Ishikawa (cell line): ENCODE measurements at regions not wholly inside any gene's neighbourhood (a gene's known extent, or its start where the extent isn't known, plus 50 kb on each side); places are given as distances from the start of the nearest gene placed in this dataset.

Experiments
- CEBPB ChIP-seq: IDR thresholded peaks from 2 replicates; pipeline ENCODE4 v1.6.1; 2012
- CREB1 ChIP-seq: IDR thresholded peaks from 2 replicates; pipeline ENCODE4 v1.6.1; 2012; ENCODE audit warnings: low read depth
- EGR1 ChIP-seq: IDR thresholded peaks from 2 replicates; pipeline ENCODE4 v1.6.1; 2012
- EP300 ChIP-seq: IDR thresholded peaks from 2 replicates; pipeline ENCODE4 v1.6.1; 2012; ENCODE audit warnings: borderline replicate concordance
- FOXM1 ChIP-seq: IDR thresholded peaks from 2 replicates; pipeline ENCODE4 v1.6.1; 2012; ENCODE audit warnings: low read depth, borderline replicate concordance
- NFIC ChIP-seq: IDR thresholded peaks from 2 replicates; pipeline ENCODE4 v1.6.1; 2012
- RAD21 ChIP-seq: IDR thresholded peaks from 2 replicates; pipeline ENCODE4 v1.6.1; 2012; ENCODE audit warnings: low read depth
- TAF1 ChIP-seq: IDR thresholded peaks from 2 replicates; pipeline ENCODE4 v1.6.1; 2012; ENCODE audit warnings: low read depth, mild to moderate bottlenecking
- TCF12 ChIP-seq: IDR thresholded peaks from 2 replicates; pipeline ENCODE4 v1.6.1; 2012; ENCODE audit warnings: low read depth
- TEAD4 ChIP-seq: IDR thresholded peaks from 2 replicates; pipeline ENCODE4 v1.6.1; 2012
- YY1 ChIP-seq: IDR thresholded peaks from 2 replicates; pipeline ENCODE4 v1.6.1; 2012; ENCODE audit warnings: low read depth
- ZBTB7A ChIP-seq: IDR thresholded peaks from 2 replicates; pipeline ENCODE4 v1.6.1; 2012; ENCODE audit warnings: low read depth
- TF ChIP-seq, protein P1 (sequence below): IDR thresholded peaks from 2 replicates; pipeline ENCODE4 v1.6.1; 2012; ENCODE audit warnings: low read depth, mild to moderate bottlenecking
- TF ChIP-seq, protein P2 (sequence below): IDR thresholded peaks from 2 replicates; pipeline ENCODE4 v1.6.1; 2012
- TF ChIP-seq, protein P3 (sequence below): IDR thresholded peaks from 2 replicates; pipeline ENCODE4 v1.6.1; 2012

DNA sequence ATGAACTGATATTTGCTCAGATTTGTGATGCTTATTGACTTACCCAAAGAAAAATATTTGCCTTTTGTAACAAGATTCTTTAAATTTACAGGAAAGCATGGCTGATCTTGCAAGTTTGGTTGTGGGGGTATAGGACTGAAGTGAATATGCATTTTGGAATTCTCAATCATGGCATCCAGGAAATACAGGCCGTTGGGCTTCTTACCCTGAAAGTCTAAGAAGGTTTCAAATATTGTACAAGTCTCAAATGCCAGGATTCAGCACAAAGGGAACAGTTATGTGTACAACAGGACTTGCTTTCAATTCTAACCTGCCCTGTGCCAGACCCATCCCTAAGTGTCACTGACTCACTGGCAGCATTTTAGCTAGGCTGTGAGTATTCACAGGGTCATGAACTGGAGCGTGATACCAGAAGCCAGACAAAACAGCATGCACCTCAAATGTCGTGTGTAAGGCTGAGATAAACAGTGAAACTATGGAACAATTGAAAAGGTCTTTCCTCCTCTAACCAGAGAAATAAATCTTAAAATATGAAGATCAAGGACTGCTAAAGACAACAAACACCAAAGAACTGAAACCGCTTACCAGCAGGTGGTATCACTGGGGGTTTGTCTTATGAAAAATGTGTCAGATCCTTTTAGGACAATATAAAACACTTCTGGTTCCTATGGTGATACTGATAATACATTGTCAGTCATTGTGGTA lies 168.6 kb upstream of the RGMB start:
- TF ChIP-seq RAD21 = no peak
- no peak for TF ChIP-seq TAF1
- no peak for TF ChIP-seq ZBTB7A
- TF ChIP-seq EP300 = no peak
- TF ChIP-seq EGR1 = no peak
- TF ChIP-seq NFIC = no peak
- no peak for TF ChIP-seq YY1
- no peak for TF ChIP-seq CREB1
- TF ChIP-seq CEBPB = no peak
- TF ChIP-seq TCF12 = no peak

DNA sequence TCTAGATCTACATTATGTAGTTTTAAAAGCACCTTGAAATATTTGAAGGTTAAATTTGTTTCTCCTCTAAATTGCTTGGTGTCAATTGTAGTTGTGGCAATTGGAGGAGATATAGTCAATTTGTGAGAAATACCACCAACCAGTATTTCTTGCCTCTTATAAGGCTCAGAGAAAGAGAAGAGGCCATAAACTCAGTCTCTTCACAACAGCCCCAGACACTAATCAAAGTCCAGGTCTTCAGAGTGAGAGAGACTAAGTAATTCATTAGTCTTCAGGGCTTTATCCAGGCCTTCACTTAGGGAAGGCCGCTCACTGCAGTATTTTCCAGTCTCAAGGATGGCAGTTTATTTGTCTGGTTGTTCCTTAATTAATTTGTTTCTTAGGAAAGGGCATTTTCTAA lies 168.0 kb upstream of the RGMB start:
- TF ChIP-seq EGR1 (no peak), CREB1 (no peak), TCF12 (no peak), TAF1 (no peak), CEBPB (no peak), FOXM1 (no peak), NFIC (no peak), YY1 (no peak), ZBTB7A (no peak), RAD21 (no peak), TEAD4 (no peak)
- TF ChIP-seq, protein P1, sequence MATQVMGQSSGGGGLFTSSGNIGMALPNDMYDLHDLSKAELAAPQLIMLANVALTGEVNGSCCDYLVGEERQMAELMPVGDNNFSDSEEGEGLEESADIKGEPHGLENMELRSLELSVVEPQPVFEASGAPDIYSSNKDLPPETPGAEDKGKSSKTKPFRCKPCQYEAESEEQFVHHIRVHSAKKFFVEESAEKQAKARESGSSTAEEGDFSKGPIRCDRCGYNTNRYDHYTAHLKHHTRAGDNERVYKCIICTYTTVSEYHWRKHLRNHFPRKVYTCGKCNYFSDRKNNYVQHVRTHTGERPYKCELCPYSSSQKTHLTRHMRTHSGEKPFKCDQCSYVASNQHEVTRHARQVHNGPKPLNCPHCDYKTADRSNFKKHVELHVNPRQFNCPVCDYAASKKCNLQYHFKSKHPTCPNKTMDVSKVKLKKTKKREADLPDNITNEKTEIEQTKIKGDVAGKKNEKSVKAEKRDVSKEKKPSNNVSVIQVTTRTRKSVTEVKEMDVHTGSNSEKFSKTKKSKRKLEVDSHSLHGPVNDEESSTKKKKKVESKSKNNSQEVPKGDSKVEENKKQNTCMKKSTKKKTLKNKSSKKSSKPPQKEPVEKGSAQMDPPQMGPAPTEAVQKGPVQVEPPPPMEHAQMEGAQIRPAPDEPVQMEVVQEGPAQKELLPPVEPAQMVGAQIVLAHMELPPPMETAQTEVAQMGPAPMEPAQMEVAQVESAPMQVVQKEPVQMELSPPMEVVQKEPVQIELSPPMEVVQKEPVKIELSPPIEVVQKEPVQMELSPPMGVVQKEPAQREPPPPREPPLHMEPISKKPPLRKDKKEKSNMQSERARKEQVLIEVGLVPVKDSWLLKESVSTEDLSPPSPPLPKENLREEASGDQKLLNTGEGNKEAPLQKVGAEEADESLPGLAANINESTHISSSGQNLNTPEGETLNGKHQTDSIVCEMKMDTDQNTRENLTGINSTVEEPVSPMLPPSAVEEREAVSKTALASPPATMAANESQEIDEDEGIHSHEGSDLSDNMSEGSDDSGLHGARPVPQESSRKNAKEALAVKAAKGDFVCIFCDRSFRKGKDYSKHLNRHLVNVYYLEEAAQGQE = no peak
- TF ChIP-seq, protein P2, sequence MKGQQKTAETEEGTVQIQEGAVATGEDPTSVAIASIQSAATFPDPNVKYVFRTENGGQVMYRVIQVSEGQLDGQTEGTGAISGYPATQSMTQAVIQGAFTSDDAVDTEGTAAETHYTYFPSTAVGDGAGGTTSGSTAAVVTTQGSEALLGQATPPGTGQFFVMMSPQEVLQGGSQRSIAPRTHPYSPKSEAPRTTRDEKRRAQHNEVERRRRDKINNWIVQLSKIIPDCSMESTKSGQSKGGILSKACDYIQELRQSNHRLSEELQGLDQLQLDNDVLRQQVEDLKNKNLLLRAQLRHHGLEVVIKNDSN = no peak

DNA sequence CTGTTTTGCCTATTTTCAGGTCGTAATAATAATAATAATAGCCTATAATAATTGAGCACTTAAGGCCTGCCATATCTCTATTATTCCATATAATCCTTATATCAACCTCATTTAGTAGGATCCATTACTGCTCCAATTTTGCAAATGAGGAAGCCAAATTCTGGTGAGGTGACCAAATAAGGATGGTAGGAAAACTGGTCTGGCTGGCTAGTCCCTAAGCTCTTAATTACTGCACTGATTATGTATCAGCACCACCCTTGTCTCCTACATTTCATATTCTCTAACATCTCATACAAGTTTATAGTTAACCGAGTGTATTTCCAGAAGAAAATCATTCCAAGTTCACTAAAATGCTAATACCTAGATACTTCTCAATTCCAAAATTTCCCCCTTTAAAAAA lies 166.5 kb upstream of the RGMB start:
- TF ChIP-seq TCF12 (no peak), ZBTB7A (no peak), EGR1 (no peak), CREB1 (no peak)

DNA sequence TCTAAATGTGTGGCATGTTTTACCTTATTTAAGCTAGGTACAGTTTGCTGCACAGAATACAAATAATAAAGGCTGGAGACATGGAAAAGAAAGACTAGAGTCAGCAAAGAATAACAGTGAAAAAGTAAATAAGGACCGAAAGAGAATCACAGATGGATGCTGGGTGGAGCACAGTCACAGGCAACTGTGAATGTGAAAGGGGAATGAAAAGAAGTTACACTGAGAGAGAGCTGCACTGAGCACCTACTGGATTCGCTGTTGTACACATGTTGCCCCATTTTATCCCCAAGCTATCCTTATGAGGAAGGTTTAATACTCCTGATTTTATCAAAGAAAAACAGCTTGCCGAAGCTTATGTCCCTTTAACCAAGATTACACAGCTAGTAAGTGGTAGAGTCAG lies 165.4 kb upstream of the RGMB start:
- no peak for TF ChIP-seq TEAD4
- no peak for TF ChIP-seq CEBPB
- no peak for TF ChIP-seq TAF1
- TF ChIP-seq EGR1 = no peak

DNA sequence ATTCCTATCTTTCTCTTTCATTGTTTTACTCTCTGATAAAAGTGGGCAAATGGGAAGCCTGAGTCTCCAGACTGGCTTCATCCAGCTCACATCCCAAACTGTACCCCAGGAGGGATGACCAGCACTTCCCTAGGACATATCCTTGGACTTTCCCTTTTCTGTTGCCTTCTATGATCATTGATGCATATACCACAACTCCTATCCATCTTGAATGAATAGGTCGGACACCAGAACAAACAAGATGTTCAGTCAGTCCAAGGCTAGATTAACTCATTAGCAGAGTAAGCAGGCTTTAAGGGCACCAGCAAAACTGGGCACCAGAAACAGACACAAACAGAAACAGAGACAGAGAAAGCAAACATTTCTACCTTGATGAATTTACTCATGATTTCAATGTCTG lies 159.1 kb upstream of the RGMB start:
- TF ChIP-seq, protein P2 = no peak
- TF ChIP-seq, protein P3, sequence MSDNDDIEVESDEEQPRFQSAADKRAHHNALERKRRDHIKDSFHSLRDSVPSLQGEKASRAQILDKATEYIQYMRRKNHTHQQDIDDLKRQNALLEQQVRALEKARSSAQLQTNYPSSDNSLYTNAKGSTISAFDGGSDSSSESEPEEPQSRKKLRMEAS = no peak
- TF ChIP-seq TEAD4 = no peak
- no peak for TF ChIP-seq EP300
- TF ChIP-seq RAD21 = no peak
- no peak for TF ChIP-seq CEBPB

DNA sequence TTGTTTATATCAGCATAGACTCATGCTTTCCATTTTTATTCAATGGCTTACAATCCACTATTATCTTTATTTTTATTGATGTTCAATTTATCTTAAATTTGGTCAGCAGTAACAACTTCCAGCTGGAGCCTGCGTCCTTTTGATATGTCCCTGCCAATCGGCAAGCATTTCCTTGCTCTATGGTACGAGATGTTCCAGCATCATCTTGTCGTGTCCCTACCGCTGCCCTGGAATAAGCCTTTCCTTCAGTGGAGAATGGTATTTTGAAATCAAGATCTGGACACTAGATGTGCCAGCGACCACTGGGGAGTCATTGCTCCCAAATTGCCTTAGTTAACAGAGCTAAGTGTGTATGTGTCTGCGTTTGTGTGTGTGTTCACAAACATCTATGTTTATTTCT lies 151.6 kb upstream of the RGMB start:
- TF ChIP-seq EP300 (no peak), CEBPB (no peak), CREB1 (no peak), EGR1 (no peak), TCF12 (no peak), NFIC (no peak), YY1 (no peak), ZBTB7A (no peak)
- TF ChIP-seq, protein P2 = no peak
- TF ChIP-seq, protein P3 = no peak
- TF ChIP-seq, protein P1 = no peak
